Gastrocnemius medialis (tissue), 4 donors: ENCODE measurements at regions not wholly inside any gene's neighbourhood (a gene's known extent, or its start where the extent isn't known, plus 50 kb on each side); places are given as distances from the start of the nearest gene placed in this dataset.

Experiments used
- POLR2A ChIP-seq, 2 donors: fragments of 450-650 bp; IDR thresholded peaks; one replicate each; pipeline ENCODE4 v1.6.1; 2017; ENCODE audit warnings: antibody characterized with exemption in 2 of 2, mild to moderate bottlenecking in 2 of 2, moderate library complexity in 2 of 2
- TF ChIP-seq, protein P1 (sequence below), 5 experiments: fragments of 450-650 bp in 3 of 5; fragments of 200-600 bp in 2 of 5; sonication (generic) in 2 of 5; IDR thresholded peaks in 4 of 5; conservative IDR thresholded peaks in 1 of 5; 1 replicate in 4 of 5; 2 replicates in 1 of 5; pipeline ENCODE4 v1.5.1; 2016 to 2019; ENCODE audit warnings: antibody characterized with exemption in 5 of 5, mild to moderate bottlenecking in 3 of 5, moderate library complexity in 3 of 5

GRCh38 chr3:193157051-193157450, 84.0 kb upstream of the PLAAT1 start:
- TF ChIP-seq, protein P1, sequence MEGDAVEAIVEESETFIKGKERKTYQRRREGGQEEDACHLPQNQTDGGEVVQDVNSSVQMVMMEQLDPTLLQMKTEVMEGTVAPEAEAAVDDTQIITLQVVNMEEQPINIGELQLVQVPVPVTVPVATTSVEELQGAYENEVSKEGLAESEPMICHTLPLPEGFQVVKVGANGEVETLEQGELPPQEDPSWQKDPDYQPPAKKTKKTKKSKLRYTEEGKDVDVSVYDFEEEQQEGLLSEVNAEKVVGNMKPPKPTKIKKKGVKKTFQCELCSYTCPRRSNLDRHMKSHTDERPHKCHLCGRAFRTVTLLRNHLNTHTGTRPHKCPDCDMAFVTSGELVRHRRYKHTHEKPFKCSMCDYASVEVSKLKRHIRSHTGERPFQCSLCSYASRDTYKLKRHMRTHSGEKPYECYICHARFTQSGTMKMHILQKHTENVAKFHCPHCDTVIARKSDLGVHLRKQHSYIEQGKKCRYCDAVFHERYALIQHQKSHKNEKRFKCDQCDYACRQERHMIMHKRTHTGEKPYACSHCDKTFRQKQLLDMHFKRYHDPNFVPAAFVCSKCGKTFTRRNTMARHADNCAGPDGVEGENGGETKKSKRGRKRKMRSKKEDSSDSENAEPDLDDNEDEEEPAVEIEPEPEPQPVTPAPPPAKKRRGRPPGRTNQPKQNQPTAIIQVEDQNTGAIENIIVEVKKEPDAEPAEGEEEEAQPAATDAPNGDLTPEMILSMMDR (IDR thresholded peaks at IDR 0.05 in 4 of 5, conservative IDR thresholded peaks at IDR 0.05 in 1 of 5): no peak
- TF ChIP-seq POLR2A (IDR thresholded peaks at IDR 0.05): no peak
